Activated effector memory CD4-positive, alpha-beta T cell treated with anti-CD3 and anti-CD28 coated beads, Interleukin-2, amount 50 U/mL, for 16 hours (primary cell): ENCODE measurements at regions not wholly inside any gene's neighbourhood (a gene's known extent, or its start where the extent isn't known, plus 50 kb on each side); places are given as distances from the start of the nearest gene placed in this dataset.
"Not testable (repeated sequence)": the region's sequence is repeated elsewhere in the genome, so short reads cannot be mapped to it uniquely, and the experiment has no call there.

Experiments
- DNase-seq: peaks from one replicate; pipeline ENCODE4 v3.0.0-alpha.2; 2020

DNA sequence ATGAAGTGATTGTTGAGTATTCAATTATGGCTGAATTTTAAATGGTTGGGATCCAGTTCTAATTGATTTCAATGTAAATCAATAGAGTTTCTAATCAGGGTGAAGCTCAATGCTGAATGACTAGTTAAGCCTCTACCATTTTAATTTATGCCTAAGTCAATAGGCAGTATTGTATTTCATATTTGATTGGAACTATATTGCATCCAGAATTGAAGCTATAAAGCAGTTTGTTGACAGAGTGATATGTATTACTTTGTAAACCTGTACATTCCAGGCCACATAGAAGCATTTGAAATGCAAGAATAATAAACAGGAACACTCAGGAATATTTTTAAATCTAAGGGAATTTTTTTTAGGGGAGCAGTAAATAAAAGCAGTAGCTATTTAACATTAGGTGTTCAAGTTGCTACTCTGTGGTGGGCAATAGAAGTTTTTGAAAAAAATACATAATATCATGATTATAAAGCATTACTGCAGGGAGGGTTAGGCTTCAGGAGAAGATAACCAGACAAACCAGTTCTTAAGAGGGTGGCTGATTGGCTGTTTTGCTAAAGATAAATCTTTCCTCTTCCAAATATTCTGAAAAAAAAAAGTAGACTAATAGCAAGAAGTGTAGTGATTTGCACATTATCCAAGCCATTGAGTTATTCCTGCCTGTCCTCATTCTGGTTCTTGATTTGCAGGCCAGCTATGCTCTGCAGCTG, 492.0 kb upstream of the MEF2C start:
- DNase-seq: no peak

DNA sequence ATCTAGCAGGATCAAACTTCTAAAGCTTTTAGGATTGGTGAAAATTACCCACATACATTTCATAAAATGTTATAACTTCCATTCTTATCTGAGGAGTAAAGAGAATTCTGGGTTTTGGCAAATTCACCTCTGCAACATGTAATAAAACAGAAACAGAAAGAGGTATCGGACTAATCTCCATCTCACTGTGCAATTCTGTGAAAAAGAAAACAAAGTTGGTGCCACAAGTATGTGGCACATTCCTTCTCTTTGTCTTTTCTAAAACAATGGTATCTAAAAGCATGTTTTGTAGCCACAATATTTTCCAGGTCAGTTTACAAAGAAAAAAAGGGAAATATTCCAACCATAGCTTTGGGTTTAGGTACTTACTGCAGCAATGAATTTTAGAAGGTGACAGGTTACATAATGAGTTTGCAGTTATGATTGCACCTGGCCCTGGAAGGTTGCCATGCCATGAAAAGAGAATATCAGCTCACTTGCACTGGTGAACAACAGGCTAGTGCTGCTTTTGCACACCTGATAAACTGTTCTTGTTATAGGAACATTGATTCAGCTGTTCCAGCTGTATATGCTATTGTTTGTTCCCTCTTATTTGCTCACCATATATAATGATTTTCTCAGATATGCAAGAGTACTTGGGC, 491.3 kb upstream of the MEF2C start:
- DNase-seq: no peak

DNA sequence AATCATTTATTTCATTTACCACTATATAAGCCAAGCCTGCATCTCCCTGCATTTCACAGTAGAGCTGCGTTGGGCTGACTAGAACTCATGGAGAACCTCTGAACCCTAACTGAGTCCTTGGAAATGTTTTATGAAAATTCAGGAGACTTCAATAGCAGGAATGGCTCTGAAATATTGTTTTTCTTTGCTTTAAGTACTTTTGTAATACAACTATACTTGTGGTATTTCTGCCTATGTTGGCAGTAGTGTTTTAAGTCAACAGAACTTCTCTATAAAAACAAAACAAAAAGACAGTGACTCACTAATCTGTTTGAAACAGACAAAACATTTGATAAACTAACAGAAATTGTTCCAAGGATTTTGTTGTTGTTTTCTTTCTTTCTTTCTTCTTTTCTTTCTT, 489.2 kb upstream of the MEF2C start:
- DNase-seq: no peak

DNA sequence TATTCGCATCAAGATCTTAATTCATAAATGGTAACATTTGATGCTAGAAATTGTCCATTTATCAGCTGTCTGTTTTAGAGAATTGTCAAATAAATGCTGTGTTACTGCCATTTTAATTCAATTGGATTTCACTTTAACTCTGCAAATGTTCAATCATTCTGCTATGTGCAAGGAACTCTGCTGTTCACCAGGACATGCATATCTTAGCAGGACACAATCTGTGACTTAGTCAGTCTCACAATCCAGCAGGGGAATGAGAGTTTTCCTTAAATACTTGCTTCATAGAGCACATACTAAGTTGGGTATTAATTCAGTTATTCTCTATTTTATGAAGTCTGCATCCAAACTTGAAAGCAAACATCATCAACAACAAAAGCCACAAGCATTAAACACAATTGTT, 488.7 kb upstream of the MEF2C start:
- DNase-seq: no peak

DNA sequence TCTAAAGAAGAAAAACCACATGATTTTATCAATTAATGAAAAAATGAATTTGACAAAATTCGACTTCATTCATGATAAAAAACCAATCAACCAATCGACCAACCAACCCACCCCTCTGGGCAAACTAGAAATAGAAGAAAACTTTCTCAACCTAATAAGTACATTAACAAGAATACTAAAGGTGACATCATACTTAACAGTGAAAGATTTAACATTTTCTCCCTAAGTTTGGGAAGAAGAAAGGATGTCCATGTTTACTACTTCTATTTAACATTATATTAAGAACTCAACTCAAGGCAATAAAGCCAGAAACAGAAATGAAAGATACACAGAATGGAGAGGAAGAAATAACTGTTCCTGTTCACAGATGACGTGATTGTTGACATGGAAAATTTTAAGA, 476.1 kb upstream of the MEF2C start:
- no peak for DNase-seq

DNA sequence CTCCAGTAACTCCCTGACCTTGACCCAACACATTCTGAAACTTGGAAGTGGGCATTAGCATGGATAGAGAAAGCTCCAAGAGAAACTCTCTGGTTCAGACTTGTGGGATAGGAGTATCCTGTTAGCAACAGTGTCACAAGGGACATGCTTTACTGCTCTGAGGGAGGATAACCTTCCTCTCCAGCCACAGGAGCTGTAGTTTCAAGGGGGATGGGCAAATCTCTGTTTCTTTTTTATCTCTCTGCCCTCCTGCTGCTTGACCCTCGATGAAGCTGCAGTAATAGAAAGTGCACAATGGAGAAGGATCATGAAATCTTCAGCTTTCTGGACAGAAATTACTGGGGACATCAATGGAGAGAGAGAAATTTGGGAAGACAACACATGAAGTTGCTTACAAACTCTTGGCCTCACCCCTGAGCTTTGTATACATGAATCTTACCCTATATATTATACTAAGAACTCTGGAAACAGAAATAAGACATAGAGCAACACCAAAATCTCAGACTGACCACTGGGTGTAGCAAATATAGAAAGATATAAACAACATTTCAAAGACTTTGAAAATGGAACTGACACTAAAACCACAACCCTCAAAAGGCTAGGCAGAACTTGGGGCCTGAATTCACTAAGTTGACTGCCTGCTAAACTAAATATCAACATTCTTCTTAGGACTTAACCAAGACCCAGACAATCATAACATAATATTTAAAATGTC, 471.0 kb upstream of the MEF2C start:
- no peak for DNase-seq

DNA sequence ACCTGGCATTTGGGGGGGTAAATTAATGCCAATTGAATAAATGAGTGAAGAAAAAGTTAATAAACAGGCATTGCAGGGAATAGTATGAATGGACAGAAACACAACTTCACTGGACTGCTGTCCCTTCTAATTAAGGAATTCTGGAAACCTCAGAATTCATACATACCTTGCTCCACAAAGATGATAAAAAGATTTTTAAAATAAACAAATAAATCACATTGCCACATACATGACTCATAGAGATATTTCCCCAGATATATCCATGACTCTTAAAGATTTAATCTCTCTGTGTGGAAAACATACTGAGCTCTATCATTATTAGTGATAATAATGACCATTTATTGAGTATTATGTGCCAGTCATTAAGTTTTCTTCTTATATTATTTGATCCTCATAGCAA, 469.0 kb upstream of the MEF2C start:
- no peak for DNase-seq

DNA sequence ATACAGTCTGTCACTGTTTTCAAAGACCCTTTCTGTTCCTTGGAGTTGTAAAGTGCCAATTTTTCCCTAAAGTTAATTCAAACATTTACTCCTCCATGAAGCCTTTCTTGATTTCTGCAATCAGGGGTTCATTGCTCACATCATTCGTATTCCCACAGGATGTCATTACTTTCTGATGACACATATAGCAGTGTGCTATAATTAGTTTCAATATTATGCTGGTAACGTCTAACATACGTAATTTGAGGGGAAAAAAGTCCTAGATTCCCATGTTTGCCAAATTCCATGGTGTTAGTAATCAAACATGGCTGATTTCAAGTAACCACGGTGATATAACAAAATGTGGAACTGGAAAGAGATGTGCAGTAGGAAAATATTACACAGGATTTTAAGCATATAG, 468.2 kb upstream of the MEF2C start:
- no peak for DNase-seq

DNA sequence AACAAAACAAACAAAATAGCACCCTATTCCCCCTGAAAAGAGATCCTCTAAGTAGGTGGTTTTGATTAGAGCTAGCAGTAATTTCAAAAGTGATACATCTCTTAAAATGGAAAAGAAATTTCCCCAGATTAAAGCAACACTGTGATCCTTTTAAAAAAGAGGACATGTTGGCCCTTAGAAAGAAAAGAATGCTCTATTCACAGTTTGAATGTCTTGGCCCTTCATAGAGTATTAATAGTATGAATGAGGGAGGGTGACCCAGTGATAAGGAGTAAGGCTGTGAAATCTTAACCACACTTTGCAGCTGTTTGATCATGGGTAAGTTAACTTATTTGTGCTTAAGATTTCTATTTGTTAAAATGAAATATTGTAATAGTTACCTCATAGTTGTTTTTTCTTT, 467.7 kb upstream of the MEF2C start:
- no peak for DNase-seq

DNA sequence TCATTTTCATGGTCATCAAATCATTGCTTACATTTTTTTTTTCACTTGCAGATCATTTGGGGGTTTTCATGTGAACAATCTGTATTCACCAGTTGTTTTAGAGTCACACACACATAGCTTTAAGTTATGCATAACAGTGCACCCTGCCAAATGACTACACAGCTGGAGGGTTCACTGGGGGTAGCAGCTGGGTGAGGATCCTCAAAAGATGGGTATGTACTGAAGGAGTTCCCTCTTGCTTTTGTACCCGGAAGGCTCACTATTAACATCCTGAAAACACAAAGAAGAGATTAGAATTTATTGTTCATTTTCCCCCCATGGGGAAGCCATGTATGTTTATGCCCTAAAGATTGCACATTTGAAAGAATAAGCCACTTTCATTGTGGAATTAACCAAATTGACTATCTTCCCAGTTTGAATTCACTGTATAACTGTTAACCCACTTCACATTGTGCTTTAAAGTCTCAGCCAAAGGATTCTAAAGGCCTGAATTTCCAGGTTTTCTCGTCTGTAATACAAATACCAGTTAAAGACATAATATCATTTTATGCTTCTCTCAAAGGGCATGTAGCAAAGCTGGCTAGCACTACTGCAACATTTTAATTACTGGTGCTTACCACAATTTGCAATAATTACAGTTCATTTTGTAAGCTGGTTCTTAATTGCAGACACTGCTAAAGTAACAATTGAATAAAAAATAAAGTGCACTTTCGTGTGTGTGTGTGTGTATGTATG, 466.4 kb upstream of the MEF2C start:
- no peak for DNase-seq

DNA sequence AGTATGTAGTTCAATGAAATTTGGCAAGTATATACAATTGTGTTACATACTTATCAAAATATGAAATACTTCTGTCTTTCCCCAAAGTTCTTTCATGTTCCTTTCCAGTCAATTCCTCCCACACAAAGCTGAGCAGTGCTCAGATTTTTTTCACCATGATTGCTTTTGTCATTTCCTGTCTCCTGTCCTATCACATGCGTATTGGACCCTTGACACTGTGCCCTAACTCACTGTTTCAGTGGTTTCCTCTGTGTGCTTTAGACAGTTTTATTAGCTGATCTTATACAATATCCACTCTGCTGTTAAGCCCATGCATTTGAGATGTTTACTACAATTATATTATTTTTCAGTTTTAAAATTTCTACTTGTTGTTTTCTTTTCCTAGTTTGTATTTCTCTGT, 463.6 kb upstream of the MEF2C start:
- no peak for DNase-seq

DNA sequence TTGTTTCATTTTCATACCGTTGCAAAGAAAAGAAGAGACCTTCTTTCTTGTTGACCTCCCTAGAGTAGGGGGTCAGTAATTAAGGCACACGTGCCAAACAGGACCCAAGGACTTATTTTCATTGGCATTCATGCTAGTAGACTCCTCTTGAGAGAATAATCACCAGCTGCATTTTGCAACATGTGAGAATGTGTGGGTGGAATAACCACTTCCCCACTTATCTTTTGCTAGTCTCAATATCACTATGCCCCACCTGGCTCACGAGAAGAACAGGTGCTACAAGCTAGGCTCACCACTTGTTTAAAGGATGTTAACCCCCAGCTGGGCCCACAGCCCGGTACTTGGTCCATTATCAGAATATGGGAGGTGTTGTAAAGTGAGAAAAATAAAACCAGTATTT, 460.7 kb upstream of the MEF2C start:
- DNase-seq: no peak

DNA sequence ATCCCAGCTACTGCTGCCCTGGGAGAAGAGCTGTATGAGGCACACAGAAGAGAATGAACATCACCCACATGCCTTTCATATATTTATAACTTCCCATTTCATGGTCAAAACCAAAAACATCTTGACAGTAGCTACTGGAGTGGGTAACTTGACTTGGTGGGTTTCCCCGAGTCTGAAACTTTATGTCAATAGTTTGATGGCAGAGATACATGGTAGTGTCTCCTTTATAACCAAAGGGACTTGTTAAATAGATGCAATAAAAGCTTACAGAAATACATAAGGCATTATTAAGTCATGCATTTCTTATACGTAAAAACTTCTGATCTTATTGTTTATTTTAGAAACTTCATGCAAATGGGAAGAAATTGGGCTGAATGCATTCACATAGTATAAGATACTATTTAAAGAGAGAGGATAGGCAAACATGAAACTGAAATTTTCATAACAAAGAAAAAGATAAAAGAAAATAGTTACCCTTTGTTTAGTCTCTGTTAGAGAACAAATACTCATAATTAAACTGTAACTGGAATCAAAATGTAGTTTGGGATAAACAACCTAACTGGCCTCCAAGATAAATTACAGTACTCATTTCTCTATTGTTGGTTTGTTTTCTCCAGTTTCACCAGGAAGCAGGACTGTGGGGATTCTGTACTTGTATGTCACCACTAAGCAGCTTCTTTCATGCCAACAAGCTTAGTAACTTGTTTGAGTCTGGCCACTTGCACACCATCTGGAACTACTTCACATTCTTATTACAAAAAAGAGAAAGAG, 459.3 kb upstream of the MEF2C start:
- no peak for DNase-seq

DNA sequence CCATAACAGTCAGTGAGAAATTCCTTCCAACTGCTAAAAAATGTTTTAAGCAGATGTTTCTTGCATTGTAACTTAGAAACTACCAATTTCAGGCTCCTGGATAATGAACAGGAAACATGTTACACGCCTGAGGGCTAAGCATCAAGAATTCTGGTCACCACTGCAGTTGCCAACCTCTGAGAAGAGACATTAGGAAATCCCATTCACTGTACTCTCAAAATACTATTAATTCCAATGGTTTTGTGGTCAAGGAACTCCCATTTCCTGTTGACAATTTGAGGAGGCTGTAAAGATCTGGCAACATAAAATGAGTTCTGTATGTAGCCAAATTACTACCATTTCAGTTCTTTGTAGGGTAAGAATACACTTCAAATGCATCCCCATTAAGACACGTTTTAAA, 456.0 kb upstream of the MEF2C start:
- DNase-seq: no peak

DNA sequence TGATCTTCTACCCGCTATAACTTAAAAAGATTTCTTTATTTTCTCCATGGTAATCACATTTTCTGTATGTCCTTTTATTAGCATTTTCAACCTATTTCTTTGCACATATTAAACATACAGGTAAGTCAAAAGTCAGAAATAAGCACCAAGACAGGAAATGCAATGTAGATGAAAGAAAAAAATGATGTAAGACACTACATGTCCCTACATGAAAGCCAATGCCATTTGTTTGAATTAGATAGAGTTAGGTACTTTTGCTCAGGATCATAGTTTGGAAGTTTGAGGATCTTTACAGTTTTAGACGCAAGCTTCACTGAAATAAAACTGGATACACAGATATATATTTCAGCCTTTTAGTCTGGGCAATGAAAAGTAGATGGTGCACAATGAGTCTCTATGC, 453.1 kb upstream of the MEF2C start:
- no peak for DNase-seq

DNA sequence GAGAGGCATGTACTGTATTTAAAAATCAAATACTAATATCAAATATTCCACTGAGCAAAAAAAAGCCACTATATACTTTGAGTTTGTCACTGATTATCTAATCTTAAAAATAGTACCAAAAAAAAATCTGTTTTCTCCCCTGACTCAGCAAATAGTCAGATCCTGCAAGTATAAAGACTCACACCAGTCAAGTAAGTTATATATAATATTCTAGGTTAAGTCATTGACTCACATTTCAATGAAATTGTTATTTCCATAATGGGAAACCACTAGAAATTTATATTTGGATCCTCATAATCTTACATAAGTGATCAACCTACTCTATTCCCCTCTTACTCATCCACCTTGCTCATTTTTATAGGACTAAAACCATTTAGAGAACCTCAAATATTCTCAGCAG, 447.2 kb upstream of the MEF2C start:
- no peak for DNase-seq

DNA sequence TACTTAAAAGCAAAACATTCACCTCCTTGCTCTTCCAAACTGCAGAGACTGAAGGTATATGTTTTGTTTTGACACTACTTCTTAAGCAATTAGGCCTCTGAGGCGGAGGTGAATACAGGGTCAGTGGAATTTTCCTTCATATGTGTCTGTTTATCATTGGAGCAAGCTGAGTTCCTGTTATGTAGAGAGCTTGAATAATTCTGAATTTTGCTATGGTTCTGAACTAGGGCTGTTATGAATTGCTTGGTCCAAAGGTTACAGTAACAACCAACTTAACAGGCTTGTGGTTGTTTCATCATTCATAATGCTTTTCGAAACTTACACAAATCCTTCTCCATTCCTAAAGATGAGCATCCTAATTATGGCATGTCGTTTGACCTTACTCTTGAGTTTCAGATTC, 444.6 kb upstream of the MEF2C start:
- no peak for DNase-seq

DNA sequence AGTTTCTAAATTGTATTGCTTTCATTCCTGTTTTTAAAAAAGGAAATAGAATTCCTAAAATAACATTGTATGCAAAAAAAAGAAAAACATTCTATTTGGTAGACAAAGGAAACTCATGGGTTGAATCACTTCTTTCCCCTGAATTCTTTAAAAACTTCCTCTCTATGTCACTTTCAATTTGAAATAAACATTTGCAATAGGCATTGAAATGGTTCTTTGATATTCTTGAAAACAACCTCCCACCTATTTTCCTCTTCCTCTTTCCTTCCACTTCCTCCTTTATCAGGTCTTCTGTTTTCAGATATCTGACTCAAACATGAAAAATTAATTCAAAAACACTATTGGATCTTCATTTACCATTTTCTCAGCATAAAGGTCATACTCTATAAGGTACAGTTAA, 442.0 kb upstream of the MEF2C start:
- DNase-seq: no peak

DNA sequence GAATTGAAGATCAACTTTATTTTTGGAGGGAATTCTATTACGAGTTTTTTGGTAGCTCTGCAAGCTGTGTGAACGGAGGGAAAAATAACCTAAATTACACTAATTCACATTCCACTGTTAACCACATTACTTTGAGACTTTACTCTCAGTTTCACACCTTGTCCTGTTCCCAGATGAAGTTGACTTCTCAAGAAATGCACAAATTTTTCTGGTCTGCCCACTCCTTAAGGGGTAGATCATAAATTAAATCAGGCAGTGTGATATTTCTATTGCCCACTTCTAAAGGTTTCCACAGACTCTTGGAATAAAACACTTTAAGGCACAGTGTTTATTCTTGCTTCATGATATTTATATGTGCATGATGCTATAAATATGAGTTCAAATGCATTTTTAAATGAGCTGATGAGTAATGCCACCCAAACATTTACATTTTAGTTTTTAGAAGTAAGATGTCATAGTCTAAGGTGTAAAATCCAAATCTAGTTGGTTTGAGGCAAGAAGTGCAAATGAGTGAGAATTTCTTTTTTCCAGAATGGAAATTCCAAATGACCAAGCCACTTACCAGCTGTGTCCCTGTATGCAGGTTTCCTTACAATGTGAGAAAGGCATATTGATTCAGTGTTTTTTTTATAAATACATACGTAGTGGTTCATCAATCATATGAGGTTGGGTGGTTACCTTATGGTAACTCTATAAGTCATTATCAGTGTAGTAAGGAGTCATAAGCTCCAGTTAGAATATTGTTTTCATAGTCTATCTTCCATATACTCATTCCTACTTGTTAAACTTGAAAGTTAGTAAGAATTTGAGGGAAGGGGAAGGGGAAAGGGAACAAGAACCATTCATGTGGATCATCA, 437.7 kb upstream of the MEF2C start:
- DNase-seq: no peak

DNA sequence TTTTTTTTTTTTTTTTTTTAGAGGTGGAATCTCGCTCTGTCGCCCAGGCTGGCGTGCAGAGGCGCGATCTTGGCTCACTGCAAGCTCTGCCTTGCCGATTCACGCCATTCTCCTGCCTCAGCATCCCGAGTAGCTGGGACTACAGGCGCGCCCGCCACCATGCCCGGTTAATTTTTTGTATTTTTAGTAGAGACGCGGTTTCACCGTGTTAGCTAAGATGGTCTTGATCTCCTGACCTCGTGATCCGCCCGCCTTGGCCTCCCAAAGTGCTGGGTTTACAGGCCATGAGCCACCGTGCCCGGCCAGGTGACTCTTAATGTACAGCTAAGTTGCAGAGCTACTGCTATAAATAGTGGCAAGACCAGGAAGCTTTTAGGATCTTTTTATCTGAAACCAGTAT, 434.9 kb upstream of the MEF2C start:
- DNase-seq: not testable (repeated sequence)

DNA sequence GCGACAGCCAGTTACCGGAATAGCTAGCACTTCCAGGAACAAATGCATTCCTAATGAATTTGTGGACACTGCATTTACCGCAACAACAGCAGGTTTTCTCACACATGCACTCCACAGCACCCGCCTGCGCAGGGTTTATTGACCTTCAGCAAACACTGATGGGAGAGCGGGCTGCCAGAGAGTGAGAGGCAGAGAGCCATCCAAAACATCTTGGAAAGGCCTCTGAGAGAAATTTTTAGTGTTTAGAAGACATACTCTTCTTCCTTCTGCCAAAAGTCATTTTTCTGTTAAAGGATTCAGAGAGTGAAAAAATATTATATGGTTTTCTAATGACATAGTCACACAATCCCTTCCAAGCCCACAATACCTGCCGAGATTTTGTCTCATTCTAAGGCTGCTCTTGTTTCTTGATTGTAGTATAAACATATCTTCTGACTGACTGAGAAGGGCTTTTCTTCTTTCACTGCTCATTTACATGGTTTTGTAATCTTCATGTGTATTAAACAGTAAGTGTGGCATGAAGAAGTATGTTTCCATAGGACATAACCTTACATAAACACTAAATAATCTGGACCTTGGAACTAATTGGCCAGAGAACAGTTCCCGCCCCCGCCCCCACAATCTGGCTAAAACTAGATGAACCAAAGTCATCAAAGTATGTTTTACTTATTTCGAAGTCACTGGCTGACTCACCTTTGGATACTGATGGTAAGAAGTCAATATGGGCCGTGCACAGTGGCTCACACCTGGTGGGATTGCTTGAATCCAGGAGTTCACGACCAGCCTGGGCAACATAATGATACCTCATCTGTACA, 432.5 kb upstream of the MEF2C start:
- no peak for DNase-seq
